Neural cell (in vitro differentiated cells): ENCODE measurements at regions not wholly inside any gene's neighbourhood (a gene's known extent, or its start where the extent isn't known, plus 50 kb on each side); places are given as distances from the start of the nearest gene placed in this dataset.
A peak's percentile ranks its signal among the peaks of the same experiment; 100 is the strongest.

ENCODE experiments used
- H2AFZ ChIP-seq: fragments of 200-600, 300-800 bp; sonication (generic), shearing (Covaris generic); 2 replicates; pipeline ENCODE4 v1.6.0; 2014; ENCODE audit warnings: low read depth, mild to moderate bottlenecking, antibody characterized with exemption, low read length, moderate library complexity
- H3F3A ChIP-seq: fragments of 200-600 bp; shearing (Covaris generic); 2 replicates; pipeline ENCODE4 v1.6.1; 2016; ENCODE audit warnings: mild to moderate bottlenecking, moderate library complexity, mixed read lengths, antibody characterized with exemption, low read length; ENCODE audit not compliant: insufficient read depth, poor library complexity, severe bottlenecking
- H3K27ac ChIP-seq: fragments of 200-600, 300-800 bp; sonication (generic), shearing (Covaris generic); 2 replicates; pipeline ENCODE4 v1.5.1; 2014; ENCODE audit warnings: mild to moderate bottlenecking, low read length, moderate library complexity
- H3K27me3 ChIP-seq: fragments of 300-800, 200-600 bp; sonication (generic), shearing (Covaris generic); 2 replicates; pipeline ENCODE4 v1.6.0; 2014; ENCODE audit warnings: mild to moderate bottlenecking, low read depth, low read length, moderate library complexity; ENCODE audit not compliant: insufficient read depth
- H3K36me3 ChIP-seq: fragments of 300-800, 200-600 bp; sonication (generic), shearing (Covaris generic); 2 replicates; pipeline ENCODE4 v1.5.1; 2014; ENCODE audit warnings: mild to moderate bottlenecking, antibody characterized with exemption, low read length, moderate library complexity; ENCODE audit not compliant: insufficient read depth
- H3K4me2 ChIP-seq: fragments of 300-800, 200-600 bp; sonication (generic), shearing (Covaris generic); 2 replicates; pipeline ENCODE4 v1.6.0; 2014; ENCODE audit warnings: mild to moderate bottlenecking, low read length
- H3K4me3 ChIP-seq: fragments of 300-800, 200-600 bp; sonication (generic), shearing (Covaris generic); 2 replicates; pipeline ENCODE4 v1.5.1; 2014; ENCODE audit warnings: mild to moderate bottlenecking, low read length, moderate library complexity
- H3K79me2 ChIP-seq: fragments of 200-600 bp; shearing (Covaris generic); replicated peaks from 2 replicates; pipeline ENCODE4 v1.6.0; 2014; ENCODE audit warnings: mild to moderate bottlenecking, low read length, moderate library complexity; ENCODE audit not compliant: insufficient read depth
- H3K9ac ChIP-seq: fragments of 300-800, 200-600 bp; sonication (generic), shearing (Covaris generic); 2 replicates; pipeline ENCODE4 v1.6.1; 2016; ENCODE audit warnings: mild to moderate bottlenecking, low read length, mixed read lengths
- H3K9me2 ChIP-seq: fragments of 200-600 bp; shearing (Covaris generic); 2 replicates; pipeline ENCODE4 v1.6.1; 2016; ENCODE audit warnings: mild to moderate bottlenecking, low read length, mixed read lengths; ENCODE audit not compliant: insufficient read depth
- H3K9me3 ChIP-seq: fragments of 200-600, 300-800 bp; sonication (generic), shearing (Covaris generic); 2 replicates; pipeline ENCODE4 v1.6.1; 2016; ENCODE audit warnings: mild to moderate bottlenecking, mixed run types, low read length, moderate library complexity, mixed read lengths
- H4K20me1 ChIP-seq: fragments of 200-600 bp; shearing (Covaris generic); 2 replicates; pipeline ENCODE4 v1.6.1; 2016; ENCODE audit warnings: mild to moderate bottlenecking, mixed run types; ENCODE audit not compliant: insufficient read depth
- EP300 ChIP-seq: fragments of 450-650 bp; conservative IDR thresholded peaks from 2 replicates; pipeline ENCODE4 v1.6.1; 2014; ENCODE audit warnings: antibody characterized with exemption, mild to moderate bottlenecking, moderate library complexity; ENCODE audit not compliant: poor library complexity, severe bottlenecking
- EZH2 ChIP-seq: fragments of 200-600, 300-800 bp; shearing (Covaris generic), sonication (generic); IDR thresholded peaks from 2 replicates; pipeline ENCODE4 v1.6.1; 2014; ENCODE audit warnings: antibody characterized with exemption, low read length, borderline replicate concordance, mild to moderate bottlenecking; ENCODE audit not compliant: insufficient read depth, poor library complexity, severe bottlenecking
- MXI1 ChIP-seq: fragments of 450-650 bp; conservative IDR thresholded peaks from 2 replicates; pipeline ENCODE4 v1.6.1; 2014; ENCODE audit warnings: antibody characterized with exemption, mild to moderate bottlenecking; ENCODE audit not compliant: poor library complexity, severe bottlenecking
- POLR2AphosphoS5 ChIP-seq: IDR thresholded peaks from 2 replicates; pipeline ENCODE4 v1.6.1; 2012
- RAD21 ChIP-seq: fragments of 450-650 bp; conservative IDR thresholded peaks from 2 replicates; pipeline ENCODE4 v1.6.1; 2014; ENCODE audit warnings: antibody characterized with exemption, mild to moderate bottlenecking, moderate library complexity
- REST ChIP-seq: IDR thresholded peaks from 2 replicates; pipeline ENCODE4 v1.6.1; 2012; ENCODE audit warnings: borderline replicate concordance
- SMC3 ChIP-seq: fragments of 450-650 bp; conservative IDR thresholded peaks from 2 replicates; pipeline ENCODE4 v1.6.1; 2014; ENCODE audit warnings: antibody characterized with exemption, mild to moderate bottlenecking, moderate library complexity; ENCODE audit not compliant: poor library complexity
- TAF1 ChIP-seq: IDR thresholded peaks from 2 replicates; pipeline ENCODE4 v1.6.1; 2012; ENCODE audit warnings: low read depth
- TF ChIP-seq, protein P1 (sequence below): fragments of 450-650 bp; IDR thresholded peaks from 2 replicates; pipeline ENCODE4 v1.5.1; 2014; ENCODE audit warnings: antibody characterized with exemption, mild to moderate bottlenecking, moderate library complexity; ENCODE audit not compliant: poor library complexity, severe bottlenecking

GRCh38 chr5:57836331-57836730, 353.7 kb upstream of the ACTBL2 start:
- H3K4me2 ChIP-seq, result no peak overlapping the region
- H3K36me3 ChIP-seq, result no peaks in the 10 kb centered on the region
- H3K9me3 ChIP-seq, result no peaks in the 10 kb centered on the region
- no peaks in the 10 kb centered on the region for H3F3A ChIP-seq
- no peaks in the 10 kb centered on the region for H3K79me2 ChIP-seq
- peak overlapping the region; percentile 75 for H3K27ac ChIP-seq
- no peaks in the 10 kb centered on the region for H3K9me2 ChIP-seq
- H3K4me3 ChIP-seq, result no peak overlapping the region
- no peak overlapping the region for H2AFZ ChIP-seq
- no peaks in the 10 kb centered on the region for H4K20me1 ChIP-seq
- no peaks in the 10 kb centered on the region for H3K27me3 ChIP-seq
- TF ChIP-seq POLR2AphosphoS5 (peak; percentile 28), EP300 (peak; percentile 63), RAD21 (no peak)
- no peak overlapping the region for H3K9ac ChIP-seq

GRCh38 chr5:57834829-57835608, 352.4 kb upstream of the ACTBL2 start:
- Histone ChIP-seq H2AFZ (peak overlapping the region; percentile 6), H4K20me1 (no peaks in the 10 kb centered on the region), H3K27me3 (no peaks in the 10 kb centered on the region), H3F3A (no peaks in the 10 kb centered on the region), H3K27ac (peak overlapping the region; percentile 75), H3K9ac (peak overlapping the region; percentile 21), H3K9me2 (no peaks in the 10 kb centered on the region), H3K4me3 (no peak overlapping the region), H3K9me3 (no peaks in the 10 kb centered on the region), H3K79me2 (no peaks in the 10 kb centered on the region), H3K4me2 (no peak overlapping the region), H3K36me3 (no peaks in the 10 kb centered on the region)
- no peak for TF ChIP-seq TAF1
- no peak for TF ChIP-seq REST

- H3K9ac ChIP-seq, result no peak overlapping the region
- no peaks in the 10 kb centered on the region for H3K27me3 ChIP-seq
- TF ChIP-seq MXI1 (no peak), TAF1 (no peak), POLR2AphosphoS5 (no peak), REST (no peak), SMC3 (no peak), EP300 (no peak), EZH2 (no peak)
- TF ChIP-seq, protein P1, sequence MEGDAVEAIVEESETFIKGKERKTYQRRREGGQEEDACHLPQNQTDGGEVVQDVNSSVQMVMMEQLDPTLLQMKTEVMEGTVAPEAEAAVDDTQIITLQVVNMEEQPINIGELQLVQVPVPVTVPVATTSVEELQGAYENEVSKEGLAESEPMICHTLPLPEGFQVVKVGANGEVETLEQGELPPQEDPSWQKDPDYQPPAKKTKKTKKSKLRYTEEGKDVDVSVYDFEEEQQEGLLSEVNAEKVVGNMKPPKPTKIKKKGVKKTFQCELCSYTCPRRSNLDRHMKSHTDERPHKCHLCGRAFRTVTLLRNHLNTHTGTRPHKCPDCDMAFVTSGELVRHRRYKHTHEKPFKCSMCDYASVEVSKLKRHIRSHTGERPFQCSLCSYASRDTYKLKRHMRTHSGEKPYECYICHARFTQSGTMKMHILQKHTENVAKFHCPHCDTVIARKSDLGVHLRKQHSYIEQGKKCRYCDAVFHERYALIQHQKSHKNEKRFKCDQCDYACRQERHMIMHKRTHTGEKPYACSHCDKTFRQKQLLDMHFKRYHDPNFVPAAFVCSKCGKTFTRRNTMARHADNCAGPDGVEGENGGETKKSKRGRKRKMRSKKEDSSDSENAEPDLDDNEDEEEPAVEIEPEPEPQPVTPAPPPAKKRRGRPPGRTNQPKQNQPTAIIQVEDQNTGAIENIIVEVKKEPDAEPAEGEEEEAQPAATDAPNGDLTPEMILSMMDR, result no peak
- no peaks in the 10 kb centered on the region for H3K79me2 ChIP-seq
- H3K27ac ChIP-seq, result no peak overlapping the region
- no peaks in the 10 kb centered on the region for H3F3A ChIP-seq
- no peaks in the 10 kb centered on the region for H4K20me1 ChIP-seq
- no peak overlapping the region for H3K4me3 ChIP-seq
- no peaks in the 10 kb centered on the region for H3K9me2 ChIP-seq
- H3K4me2 ChIP-seq, result no peak overlapping the region
- no peaks in the 10 kb centered on the region for H3K36me3 ChIP-seq
- no peak overlapping the region for H2AFZ ChIP-seq
- no peaks in the 10 kb centered on the region for H3K9me3 ChIP-seq
Observed at GRCh38 chr5:57833489-57833888, 350.9 kb upstream of the ACTBL2 start.
